IMR-90 (cell line): ENCODE measurements at regions not wholly inside any gene's neighbourhood (a gene's known extent, or its start where the extent isn't known, plus 50 kb on each side); places are given as distances from the start of the nearest gene placed in this dataset.

Experiments used
- ATAC-seq: fragments of 200-7000 bp; cut with Tn5 transposase; 2 replicates; pipeline ENCODE4 v1.9.1; 2020; ENCODE audit warnings: low read depth, mild to moderate bottlenecking, moderate library complexity
- BruUV-seq: library from RNA; stranded (reverse); fragments of 400-500 nt; replicated peaks from 2 replicates; lab custom pipeline; 2021; lab: Mats Ljungman, UMichigan
- CTCF ChIA-PET: fragments of 300-600 bp; formaldehyde crosslinking; extraction: SDS; loops from one replicate; lab custom pipeline; 2021; ENCODE audit warnings: antibody characterized with exemption; lab: Yijun Ruan, JAX
- POLR2A ChIA-PET: fragments of 300-600 bp; sonication (Branson Sonifier 250); formaldehyde crosslinking; loops from one replicate; lab custom pipeline; 2022; ENCODE audit warnings: antibody characterized with exemption; ENCODE audit not compliant: unreplicated experiment; lab: Charles Lee
- DNase-seq: peaks from one replicate; pipeline ENCODE4 v3.0.0; 2013
- H2AFZ ChIP-seq: replicated peaks from 2 replicates; pipeline ENCODE3; 2013; ENCODE audit warnings: low read length, mild to moderate bottlenecking; ENCODE audit not compliant: poor library complexity
- H2AK5ac ChIP-seq: 2 replicates; pipeline ENCODE4 v1.6.1; 2013; ENCODE audit warnings: low read depth, low read length, inconsistent platforms
- H2AK9ac ChIP-seq: replicated peaks from 2 replicates; pipeline ENCODE3; 2013; ENCODE audit warnings: mild to moderate bottlenecking, low read depth, low read length, moderate library complexity; ENCODE audit not compliant: poor library complexity
- H2BK120ac ChIP-seq: 2 replicates; pipeline ENCODE4 v1.6.1; 2013; ENCODE audit warnings: low read depth, low read length, inconsistent platforms
- H2BK15ac ChIP-seq: 3 replicates; pipeline ENCODE4 v1.6.1; 2013; ENCODE audit warnings: low read depth, low read length, inconsistent platforms
- H2BK20ac ChIP-seq: 2 replicates; pipeline ENCODE4 v1.6.1; 2013; ENCODE audit warnings: low read depth, mild to moderate bottlenecking, inconsistent platforms, low read length, moderate library complexity
- H2BK5ac ChIP-seq: 2 replicates; pipeline ENCODE4 v1.6.1; 2013; ENCODE audit warnings: mild to moderate bottlenecking, low read depth, low read length, inconsistent platforms; ENCODE audit not compliant: poor library complexity, severe bottlenecking
- H3K14ac ChIP-seq: replicated peaks from 2 replicates; pipeline ENCODE4 v1.6.1; 2013; ENCODE audit warnings: low read depth, low read length, inconsistent platforms
- H3K18ac ChIP-seq: 2 replicates; pipeline ENCODE4 v1.6.1; 2013; ENCODE audit warnings: low read depth, low read length, control low read depth
- H3K23ac ChIP-seq: 2 replicates; pipeline ENCODE4 v1.6.1; 2013; ENCODE audit warnings: low read depth, low read length, inconsistent platforms
- H3K27ac ChIP-seq: 2 replicates; pipeline ENCODE4 v1.5.1; 2013; ENCODE audit warnings: mild to moderate bottlenecking, control low read depth, low read length; ENCODE audit not compliant: insufficient read depth
- H3K27me3 ChIP-seq: 2 replicates; pipeline ENCODE4 v1.6.1; 2013; ENCODE audit warnings: low read length; ENCODE audit not compliant: control insufficient read depth, insufficient read depth
- H3K36me3 ChIP-seq: 2 replicates; pipeline ENCODE4 v1.6.1; 2013; ENCODE audit warnings: low read length, mixed read lengths; ENCODE audit not compliant: control insufficient read depth, insufficient read depth
- H3K4ac ChIP-seq: 2 replicates; pipeline ENCODE4 v1.6.1; 2013; ENCODE audit warnings: low read depth, low read length, inconsistent platforms
- H3K4me1 ChIP-seq: 2 replicates; pipeline ENCODE4 v1.6.1; 2013; ENCODE audit warnings: low read length, mixed read lengths; ENCODE audit not compliant: control insufficient read depth, insufficient read depth
- H3K4me2 ChIP-seq: 2 replicates; pipeline ENCODE4 v1.6.1; 2013; ENCODE audit warnings: low read depth, mild to moderate bottlenecking, control low read depth, low read length, moderate library complexity
- H3K4me3 ChIP-seq: 2 replicates; pipeline ENCODE4 v1.5.1; 2013; ENCODE audit warnings: low read depth, mild to moderate bottlenecking, control low read depth, low read length, moderate library complexity; ENCODE audit not compliant: insufficient read depth
- H3K56ac ChIP-seq: 2 replicates; pipeline ENCODE4 v1.6.1; 2013; ENCODE audit warnings: low read length, inconsistent platforms; ENCODE audit not compliant: insufficient read depth; ENCODE audit errors: extremely low read depth
- H3K79me1 ChIP-seq, 2 experiments: 2 replicates each; pipeline ENCODE4 v1.6.1; 2013; ENCODE audit warnings: low read length in 2 of 2, inconsistent platforms in 1 of 2, low read depth in 1 of 2
- H3K9ac ChIP-seq: 2 replicates; pipeline ENCODE4 v1.6.1; 2013; ENCODE audit warnings: low read depth, low read length, control low read depth
- H3K9me1 ChIP-seq: 2 replicates; pipeline ENCODE4 v1.6.1; 2013; ENCODE audit warnings: low read length, inconsistent platforms; ENCODE audit not compliant: insufficient read depth
- H3K9me3 ChIP-seq: 2 replicates; pipeline ENCODE4 v1.6.1; 2013; ENCODE audit warnings: low read length; ENCODE audit not compliant: control insufficient read depth, insufficient read depth
- H4K20me1 ChIP-seq: 2 replicates; pipeline ENCODE4 v1.6.1; 2013; ENCODE audit warnings: low read length, inconsistent platforms; ENCODE audit not compliant: insufficient read depth
- H4K5ac ChIP-seq: 2 replicates; pipeline ENCODE4 v1.6.1; 2013; ENCODE audit warnings: mild to moderate bottlenecking, low read depth, low read length, control low read depth
- H4K8ac ChIP-seq, 2 experiments: 2 replicates each; pipeline ENCODE4 v1.6.1; 2013; ENCODE audit warnings: low read depth in 2 of 2, low read length in 2 of 2, control low read depth in 1 of 2, inconsistent platforms in 1 of 2
- H4K91ac ChIP-seq: 2 replicates; pipeline ENCODE4 v1.6.1; 2013; ENCODE audit warnings: low read depth, low read length, inconsistent platforms; ENCODE audit not compliant: insufficient read depth
- CEBPB ChIP-seq: IDR thresholded peaks from 2 replicates; pipeline ENCODE4 v1.6.1; 2012; ENCODE audit warnings: low read depth, low read length, improper control_type of control experiment
- FOS ChIP-seq: fragments of 150-350 bp; IDR thresholded peaks from 2 replicates; pipeline ENCODE4 v1.6.1; 2016; ENCODE audit warnings: low read depth, low read length
- MXI1 ChIP-seq: IDR thresholded peaks from 2 replicates; pipeline ENCODE4 v1.6.1; 2012; ENCODE audit warnings: low read depth, mild to moderate bottlenecking, low read length, moderate library complexity, borderline replicate concordance
- NFE2L2 ChIP-seq: fragments of 150-350 bp; IDR thresholded peaks from 2 replicates; pipeline ENCODE4 v1.6.1; 2016; ENCODE audit warnings: low read depth, mild to moderate bottlenecking, low read length
- RCOR1 ChIP-seq: IDR thresholded peaks from 2 replicates; pipeline ENCODE4 v1.6.1; 2012; ENCODE audit warnings: mild to moderate bottlenecking, low read length, improper control_type of control experiment; ENCODE audit not compliant: insufficient replicate concordance
- WGBS, 2 experiments: methylation state at CpG; one replicate each; pipeline versions ENCODE4 v1.1.5 to v1.1.7; 2013; ENCODE audit warnings: missing lambda C conversion rate in 2 of 2; ENCODE audit not compliant: insufficient read length in 1 of 2; ENCODE audit errors: extremely low coverage in 2 of 2; 5-methylcytosine and 5-hydroxymethylcytosine counted together
- dilution Hi-C: fragments of 300-500 bp; cut with HindIII; formaldehyde crosslinking; loops from one replicate; pipeline ENCODE4 v1.14.3; 2018; ENCODE audit warnings: low sequenced_read_pairs; ENCODE audit not compliant: unreplicated experiment
- in situ Hi-C: fragments of 300-500 bp; cut with MboI; formaldehyde crosslinking; loops from 3 replicates; pipeline ENCODE4 v1.14.3; 2019; ENCODE audit warnings: low sequenced_read_pairs, inconsistent platforms, mixed read lengths
- intact Hi-C: fragments of 100-400 bp; cut with micrococcal nuclease; formaldehyde crosslinking; loops from 2 replicates; pipeline ENCODE4 v1.10.0; 2022

- no peak for DNase-seq
- dilution Hi-C loops = no loop called here
- CTCF ChIA-PET = no interaction called here
These were observed 284.5 kb upstream of the MMADHC start for GRCh38 chr2:149872041-149872440.

More at GRCh38 chr2:149872041-149872440, 284.5 kb upstream of the MMADHC start:
- H2BK15ac ChIP-seq = no peak overlapping the region
- no peak overlapping the region for H4K5ac ChIP-seq
- H3K9me1 ChIP-seq = no peaks in the 10 kb centered on the region
- no peak overlapping the region for H2BK20ac ChIP-seq
- in situ Hi-C loops = no loop called here
- no peak overlapping the region for H2BK120ac ChIP-seq
- no peak overlapping the region for H3K4me2 ChIP-seq
- H4K91ac ChIP-seq = no peak overlapping the region
- no peaks in the 10 kb centered on the region for H3K79me1 ChIP-seq
- TF ChIP-seq CEBPB (no peak), RCOR1 (no peak), MXI1 (no peak), NFE2L2 (no peak), FOS (no peak)
- no peaks in the 10 kb centered on the region for H3K27me3 ChIP-seq
- no peak overlapping the region for H2AFZ ChIP-seq
- H3K56ac ChIP-seq = no peak overlapping the region
- no peaks in the 10 kb centered on the region for H3K36me3 ChIP-seq
- H2BK5ac ChIP-seq = no peak overlapping the region
- no peak for ATAC-seq
- H3K4me1 ChIP-seq = no peaks in the 10 kb centered on the region
- H3K27ac ChIP-seq = no peak overlapping the region
- H3K23ac ChIP-seq = no peak overlapping the region
- H2AK9ac ChIP-seq = no peak overlapping the region
- H3K9me3 ChIP-seq = no peaks in the 10 kb centered on the region
- H4K20me1 ChIP-seq = no peaks in the 10 kb centered on the region
- intact Hi-C loops = no loop called here
- POLR2A ChIA-PET = no interaction called here
- no peak overlapping the region for H4K8ac ChIP-seq
- BruUV-seq = no TSS peak
- WGBS, 2 experiments = no CpG with 5 or more reads among the region's 2 CpGs
- no peak overlapping the region for H3K18ac ChIP-seq
- H3K4me3 ChIP-seq = no peak overlapping the region
- H3K4ac ChIP-seq = no peak overlapping the region
- no peak overlapping the region for H3K14ac ChIP-seq
- H2AK5ac ChIP-seq = no peak overlapping the region
- H3K9ac ChIP-seq = no peak overlapping the region
